GM13977 (cell line): ENCODE measurements at regions not wholly inside any gene's neighbourhood (a gene's known extent, or its start where the extent isn't known, plus 50 kb on each side); places are given as distances from the start of the nearest gene placed in this dataset.

ENCODE experiments used
- DNase-seq: peaks from one replicate; pipeline ENCODE4 v3.0.0; 2012; ENCODE audit warnings: low spot score
- in situ Hi-C: fragments of 300-500 bp; cut with MboI; formaldehyde crosslinking; loops from one replicate; pipeline ENCODE4 v1.12.0; 2022; ENCODE audit warnings: low sequenced_read_pairs, low pct_unique_long_range_greater_than_20kb, mixed read lengths, inconsistent platforms; ENCODE audit not compliant: unreplicated experiment
- TF ChIP-seq, protein P1 (sequence below): IDR thresholded peaks from 2 replicates; pipeline ENCODE4 v1.5.1; 2012; ENCODE audit warnings: mild to moderate bottlenecking, control low read depth; ENCODE audit not compliant: insufficient read depth; ENCODE audit errors: extremely low read depth, missing control alignments

DNA sequence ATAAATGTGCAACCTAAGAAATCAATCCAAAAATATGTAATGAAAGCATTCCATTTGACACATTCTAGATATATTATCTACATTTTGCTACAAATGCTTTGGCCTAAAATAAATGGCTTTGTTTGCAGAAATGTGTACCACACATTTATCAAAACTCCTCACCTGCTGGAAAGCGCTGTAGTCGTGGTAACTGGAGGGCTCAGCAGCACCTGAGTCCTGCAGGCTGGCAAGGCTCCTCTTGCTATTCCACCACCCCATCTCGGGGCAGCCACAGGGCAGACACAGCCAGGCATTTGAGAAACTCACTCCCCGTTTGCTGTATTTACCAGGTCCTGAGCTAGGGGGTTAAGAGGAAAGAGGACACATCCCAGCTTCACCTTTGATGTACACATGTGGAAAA lies 68.1 kb upstream of the TOMM7 start:
- TF ChIP-seq, protein P1, sequence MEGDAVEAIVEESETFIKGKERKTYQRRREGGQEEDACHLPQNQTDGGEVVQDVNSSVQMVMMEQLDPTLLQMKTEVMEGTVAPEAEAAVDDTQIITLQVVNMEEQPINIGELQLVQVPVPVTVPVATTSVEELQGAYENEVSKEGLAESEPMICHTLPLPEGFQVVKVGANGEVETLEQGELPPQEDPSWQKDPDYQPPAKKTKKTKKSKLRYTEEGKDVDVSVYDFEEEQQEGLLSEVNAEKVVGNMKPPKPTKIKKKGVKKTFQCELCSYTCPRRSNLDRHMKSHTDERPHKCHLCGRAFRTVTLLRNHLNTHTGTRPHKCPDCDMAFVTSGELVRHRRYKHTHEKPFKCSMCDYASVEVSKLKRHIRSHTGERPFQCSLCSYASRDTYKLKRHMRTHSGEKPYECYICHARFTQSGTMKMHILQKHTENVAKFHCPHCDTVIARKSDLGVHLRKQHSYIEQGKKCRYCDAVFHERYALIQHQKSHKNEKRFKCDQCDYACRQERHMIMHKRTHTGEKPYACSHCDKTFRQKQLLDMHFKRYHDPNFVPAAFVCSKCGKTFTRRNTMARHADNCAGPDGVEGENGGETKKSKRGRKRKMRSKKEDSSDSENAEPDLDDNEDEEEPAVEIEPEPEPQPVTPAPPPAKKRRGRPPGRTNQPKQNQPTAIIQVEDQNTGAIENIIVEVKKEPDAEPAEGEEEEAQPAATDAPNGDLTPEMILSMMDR = no peak
- no peak for DNase-seq
- in situ Hi-C loops = no loop called here

GRCh38 chr7:22885797-22886261 lies 63.2 kb upstream of the TOMM7 start:
- DNase-seq = peak; percentile 74
- in situ Hi-C loops = no loop called here
- TF ChIP-seq, protein P1 = no peak

- in situ Hi-C loops = no loop called here
- peak; percentile 45 for DNase-seq
- TF ChIP-seq, protein P1 = no peak
Observed at GRCh38 chr7:22884911-22885788, 62.5 kb upstream of the TOMM7 start.

- TF ChIP-seq, protein P1 = no peak
- no peak for DNase-seq
- in situ Hi-C loops = no loop called here
Observed at GRCh38 chr7:22882106-22882505, 59.5 kb upstream of the TOMM7 start.

- in situ Hi-C loops = no loop called here
- TF ChIP-seq, protein P1 = no peak
Observed at GRCh38 chr7:22879709-22880306, 57.2 kb upstream of the TOMM7 start.

DNA sequence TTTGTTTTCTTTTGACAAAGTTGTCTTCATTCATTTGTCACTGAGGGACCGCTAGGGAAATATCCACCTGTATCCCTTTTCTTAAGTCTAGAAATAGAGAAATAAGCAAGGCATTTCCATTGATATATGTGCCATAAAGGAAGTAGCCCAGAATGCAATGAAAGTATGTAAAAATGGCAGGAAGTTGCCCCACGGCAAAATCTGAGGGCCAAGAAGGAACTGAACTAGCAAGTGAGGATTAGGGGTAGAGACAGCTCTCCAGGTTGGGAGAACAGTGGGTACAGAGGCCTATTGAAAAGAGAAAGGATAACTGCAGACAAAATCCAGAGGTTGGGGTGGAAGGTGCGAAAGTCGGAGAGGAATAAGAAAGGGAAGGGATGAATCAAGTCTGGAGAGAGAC lies 56.6 kb upstream of the TOMM7 start:
- in situ Hi-C loops = no loop called here
- TF ChIP-seq, protein P1 = no peak
- DNase-seq = no peak

More at GRCh38 chr7:22879709-22880306, 57.2 kb upstream of the TOMM7 start:
- no peak for DNase-seq
